ENCODE measurements at regions not wholly inside any gene's neighbourhood (a gene's known extent, or its start where the extent isn't known, plus 50 kb on each side); places are given as distances from the start of the nearest gene placed in this dataset.
"Not testable (repeated sequence)": the region's sequence is repeated elsewhere in the genome, so short reads cannot be mapped to it uniquely, and the experiment has no call there.

- TF ChIP-seq CTCF (IDR thresholded peaks at IDR 0.05; ENCODE audit: insufficient read depth, low read length, poor library complexity, severe bottlenecking): no peak
- Histone ChIP-seq H3K27me3 (replicated peaks; ENCODE audit: control insufficient read depth, insufficient read depth, low read length) (no peaks in the 10 kb centered on the region), H3K4me3 (replicated peaks; ENCODE audit: low read depth, low read length) (no peak overlapping the region), H3K36me3 (ENCODE audit: control insufficient read depth, insufficient read depth, low read length) (no peaks in the 10 kb centered on the region)
- no peak for DNase-seq (ENCODE audit: extremely low read depth, insufficient read length)
Observed at GRCh38 chr18:21963336-21963735, 206.1 kb upstream of the GATA6 start.

- DNase-seq (ENCODE audit: extremely low read depth, insufficient read length): no peak
Observed at GRCh38 chr18:21968338-21968737, 201.1 kb upstream of the GATA6 start.

GRCh38 chr18:21972281-21972680, 197.1 kb upstream of the GATA6 start:
- no peak for TF ChIP-seq CTCF (IDR thresholded peaks at IDR 0.05; ENCODE audit: insufficient read depth, low read length, poor library complexity, severe bottlenecking)
- no peak overlapping the region for H3K4me3 ChIP-seq (replicated peaks; ENCODE audit: low read depth, low read length)
- no peak for DNase-seq (ENCODE audit: extremely low read depth, insufficient read length)

More at GRCh38 chr18:21968338-21968737, 201.1 kb upstream of the GATA6 start:
- Histone ChIP-seq H3K27me3 (replicated peaks; ENCODE audit: control insufficient read depth, insufficient read depth, low read length) (no peaks in the 10 kb centered on the region), H3K36me3 (ENCODE audit: control insufficient read depth, insufficient read depth, low read length) (no peaks in the 10 kb centered on the region), H3K4me3 (replicated peaks; ENCODE audit: low read depth, low read length) (no peak overlapping the region)
- TF ChIP-seq CTCF (IDR thresholded peaks at IDR 0.05; ENCODE audit: insufficient read depth, low read length, poor library complexity, severe bottlenecking): no peak

GRCh38 chr18:21975954-21976353, 193.4 kb upstream of the GATA6 start:
- DNase-seq (ENCODE audit: extremely low read depth, insufficient read length): not testable (repeated sequence)

More at GRCh38 chr18:21972281-21972680, 197.1 kb upstream of the GATA6 start:
- Histone ChIP-seq H3K27me3 (replicated peaks; ENCODE audit: control insufficient read depth, insufficient read depth, low read length) (no peaks in the 10 kb centered on the region), H3K36me3 (ENCODE audit: control insufficient read depth, insufficient read depth, low read length) (no peaks in the 10 kb centered on the region)

GRCh38 chr18:21978546-21979170, 190.7 kb upstream of the GATA6 start:
- H3K4me3 ChIP-seq (replicated peaks; ENCODE audit: low read depth, low read length): no peak overlapping the region
- H3K27me3 ChIP-seq (replicated peaks; ENCODE audit: control insufficient read depth, insufficient read depth, low read length): no peaks in the 10 kb centered on the region
- no peak for TF ChIP-seq CTCF (IDR thresholded peaks at IDR 0.05; ENCODE audit: insufficient read depth, low read length, poor library complexity, severe bottlenecking)
- DNase-seq (ENCODE audit: extremely low read depth, insufficient read length): no peak
- H3K36me3 ChIP-seq (ENCODE audit: control insufficient read depth, insufficient read depth, low read length): no peaks in the 10 kb centered on the region

More at GRCh38 chr18:21975954-21976353, 193.4 kb upstream of the GATA6 start:
- not testable (repeated sequence) for H3K4me3 ChIP-seq (replicated peaks; ENCODE audit: low read depth, low read length); H3K27me3 ChIP-seq (replicated peaks; ENCODE audit: control insufficient read depth, insufficient read depth, low read length); H3K36me3 ChIP-seq (ENCODE audit: control insufficient read depth, insufficient read depth, low read length)

- Histone ChIP-seq H3K27me3 (replicated peaks; ENCODE audit: control insufficient read depth, insufficient read depth, low read length) (no peaks in the 10 kb centered on the region), H3K36me3 (ENCODE audit: control insufficient read depth, insufficient read depth, low read length) (no peaks in the 10 kb centered on the region), H3K4me3 (replicated peaks; ENCODE audit: low read depth, low read length) (no peak overlapping the region)
- no peak for DNase-seq (ENCODE audit: extremely low read depth, insufficient read length)
- no peak for TF ChIP-seq CTCF (IDR thresholded peaks at IDR 0.05; ENCODE audit: insufficient read depth, low read length, poor library complexity, severe bottlenecking)
Observed at GRCh38 chr18:21979171-21979560, 190.2 kb upstream of the GATA6 start.

Measured in GM06990 (cell line).